GM12873 (cell line): ENCODE measurements at regions not wholly inside any gene's neighbourhood (a gene's known extent, or its start where the extent isn't known, plus 50 kb on each side); places are given as distances from the start of the nearest gene placed in this dataset.

Source experiments
- CTCF ChIP-seq: IDR thresholded peaks from 2 replicates; pipeline ENCODE4 v1.5.1; 2012; ENCODE audit warnings: low read depth, mild to moderate bottlenecking, moderate library complexity, low read length, control low read depth; ENCODE audit not compliant: insufficient read depth; ENCODE audit errors: missing control alignments

GRCh38 chr1:193619911-193620310 is 433.5 kb upstream of the B3GALT2 start:
- TF ChIP-seq CTCF: no peak

GRCh38 chr1:193614817-193615216 is 428.4 kb upstream of the B3GALT2 start:
- TF ChIP-seq CTCF: no peak

GRCh38 chr1:193614275-193614674 is 427.9 kb upstream of the B3GALT2 start:
- TF ChIP-seq CTCF: no peak

- no peak for TF ChIP-seq CTCF
Measured at GRCh38 chr1:193613041-193613440, 426.6 kb upstream of the B3GALT2 start.

GRCh38 chr1:193609592-193609991 is 423.2 kb upstream of the B3GALT2 start:
- TF ChIP-seq CTCF: no peak

DNA sequence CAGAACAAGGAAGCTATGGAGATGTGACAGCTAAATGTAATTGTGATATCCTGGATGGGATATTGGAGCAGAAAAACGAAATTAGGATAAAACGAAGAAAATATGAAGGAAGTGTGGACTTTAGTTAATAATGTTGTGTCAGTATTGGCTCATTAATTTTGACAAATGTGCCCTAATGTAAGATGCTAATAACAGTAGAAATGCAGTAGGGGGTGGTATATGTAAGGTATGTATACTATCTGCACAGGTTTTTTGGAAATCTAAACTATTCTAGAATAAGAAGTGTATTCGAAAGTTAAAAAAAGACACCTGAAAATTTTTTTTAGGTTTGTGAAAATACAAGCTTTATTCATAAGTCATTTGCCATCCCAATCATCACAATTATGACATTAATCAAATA is 421.4 kb upstream of the B3GALT2 start:
- TF ChIP-seq CTCF: no peak

DNA sequence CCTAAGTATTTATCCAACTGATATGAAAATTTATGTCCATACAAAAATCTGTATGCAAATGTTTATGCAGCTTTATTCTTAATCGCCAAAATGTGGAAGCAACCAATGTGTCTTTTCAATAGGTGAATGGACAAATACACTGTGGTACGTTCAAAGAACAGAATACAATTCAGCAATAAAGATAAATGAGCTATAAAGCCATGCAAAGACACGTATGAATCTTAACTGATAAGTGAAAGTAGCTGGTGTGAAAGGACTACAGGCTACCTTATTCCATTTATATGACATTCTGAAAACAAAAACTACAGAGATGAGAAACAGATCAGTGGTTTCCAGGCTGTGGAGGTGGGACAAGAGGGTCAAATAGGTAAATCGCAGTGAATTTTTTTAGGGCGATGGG is 419.6 kb upstream of the B3GALT2 start:
- no peak for TF ChIP-seq CTCF
